ENCODE measurements at regions not wholly inside any gene's neighbourhood (a gene's known extent, or its start where the extent isn't known, plus 50 kb on each side); places are given as distances from the start of the nearest gene placed in this dataset.

- DNase-seq, result no peak
These were observed 107.2 kb upstream of the IGFBP3 start for GRCh38 chr7:46028246-46028645.

- DNase-seq, result no peak
These were observed 105.7 kb upstream of the IGFBP3 start for GRCh38 chr7:46026741-46027140.

- no peak for DNase-seq
These were observed 103.3 kb upstream of the IGFBP3 start for GRCh38 chr7:46024263-46024916.

GRCh38 chr7:46022397-46022796, 101.3 kb upstream of the IGFBP3 start:
- DNase-seq, result no peak

GRCh38 chr7:46015107-46015868, 94.2 kb upstream of the IGFBP3 start:
- peak; percentile 63 for DNase-seq

- DNase-seq, result no peak
These were observed 90.4 kb upstream of the IGFBP3 start for GRCh38 chr7:46011501-46011900.

- no peak for DNase-seq
These were observed 90.0 kb upstream of the IGFBP3 start for GRCh38 chr7:46011059-46011458.

- DNase-seq, result no peak
These were observed 88.1 kb upstream of the IGFBP3 start for GRCh38 chr7:46009211-46009610.

GRCh38 chr7:46007990-46008643, 87.0 kb upstream of the IGFBP3 start:
- DNase-seq, result peak; percentile 60

GRCh38 chr7:46007194-46007593, 86.1 kb upstream of the IGFBP3 start:
- no peak for DNase-seq

GRCh38 chr7:46006723-46007122, 85.7 kb upstream of the IGFBP3 start:
- DNase-seq, result no peak

GRCh38 chr7:46006212-46006611, 85.1 kb upstream of the IGFBP3 start:
- no peak for DNase-seq

GRCh38 chr7:46004965-46005364, 83.9 kb upstream of the IGFBP3 start:
- DNase-seq, result no peak

- no peak for DNase-seq
These were observed 83.1 kb upstream of the IGFBP3 start for GRCh38 chr7:46003896-46004875.

GRCh38 chr7:46003161-46003560, 82.1 kb upstream of the IGFBP3 start:
- no peak for DNase-seq

- DNase-seq, result no peak
These were observed 79.4 kb upstream of the IGFBP3 start for GRCh38 chr7:46000513-46000912.

- DNase-seq, result no peak
These were observed 78.5 kb upstream of the IGFBP3 start for GRCh38 chr7:45999541-45999940.

- DNase-seq, result no peak
These were observed 77.4 kb upstream of the IGFBP3 start for GRCh38 chr7:45998506-45998905.

- no peak for DNase-seq
These were observed 72.5 kb upstream of the IGFBP3 start for GRCh38 chr7:45993621-45994020.

- DNase-seq, result no peak
These were observed 71.8 kb upstream of the IGFBP3 start for GRCh38 chr7:45992826-45993225.

- DNase-seq, result no peak
These were observed 69.2 kb upstream of the IGFBP3 start for GRCh38 chr7:45990276-45990675.

Data from muscle of arm (tissue), 1 donor.